Mesenchymal stem cell (in vitro differentiated cells and primary cell): ENCODE measurements at regions not wholly inside any gene's neighbourhood (a gene's known extent, or its start where the extent isn't known, plus 50 kb on each side); places are given as distances from the start of the nearest gene placed in this dataset.

ENCODE experiments used
- DNase-seq: peaks from one replicate; pipeline ENCODE4 v3.0.0-alpha.2; 2013
- H2AFZ ChIP-seq: one replicate; pipeline ENCODE4 v1.6.1; 2013; ENCODE audit warnings: low read depth, mild to moderate bottlenecking, control low read depth, inconsistent platforms, low read length, moderate library complexity
- H2AK5ac ChIP-seq: 2 replicates; pipeline ENCODE4 v1.6.1; 2013; ENCODE audit warnings: low read length, moderate library complexity, mild to moderate bottlenecking, inconsistent platforms; ENCODE audit not compliant: severe bottlenecking
- H2BK120ac ChIP-seq: one replicate; pipeline ENCODE4 v1.6.1; 2013; ENCODE audit warnings: low read depth, mild to moderate bottlenecking, inconsistent platforms, low read length, moderate library complexity
- H2BK12ac ChIP-seq, 2 experiments: one replicate each; pipeline ENCODE4 v1.6.1; 2013; ENCODE audit warnings: inconsistent platforms in 2 of 2, low read length in 2 of 2, mild to moderate bottlenecking in 2 of 2, moderate library complexity in 2 of 2, control low read depth in 1 of 2
- H2BK15ac ChIP-seq: one replicate; pipeline ENCODE4 v1.6.1; 2013; ENCODE audit warnings: mild to moderate bottlenecking, low read depth, inconsistent platforms; ENCODE audit not compliant: poor library complexity, severe bottlenecking
- H2BK5ac ChIP-seq: 2 replicates; pipeline ENCODE4 v1.6.1; 2013; ENCODE audit warnings: low read depth, mild to moderate bottlenecking, low read length, control low read depth, inconsistent platforms; ENCODE audit not compliant: poor library complexity, severe bottlenecking
- H3K14ac ChIP-seq, 2 experiments: one replicate each; pipeline ENCODE4 v1.6.1; 2013; ENCODE audit warnings: inconsistent platforms in 2 of 2, low read length in 2 of 2, control low read depth in 1 of 2, mild to moderate bottlenecking in 1 of 2, moderate library complexity in 1 of 2
- H3K18ac ChIP-seq, 2 experiments: one replicate each; pipeline ENCODE4 v1.6.1; 2013; ENCODE audit warnings: inconsistent platforms in 2 of 2, low read length in 2 of 2, control low read depth in 1 of 2, low read depth in 1 of 2, mild to moderate bottlenecking in 1 of 2
- H3K23ac ChIP-seq, 2 experiments: one replicate each; pipeline ENCODE4 v1.6.1; 2013; ENCODE audit warnings: inconsistent platforms in 2 of 2, low read length in 2 of 2, mild to moderate bottlenecking in 2 of 2, moderate library complexity in 2 of 2, control low read depth in 1 of 2
- H3K27ac ChIP-seq: 2 replicates; pipeline ENCODE4 v1.5.1; 2013; ENCODE audit warnings: mild to moderate bottlenecking, moderate library complexity, low read length, control low read depth, inconsistent platforms; ENCODE audit not compliant: poor library complexity, severe bottlenecking
- H3K27me3 ChIP-seq, 2 experiments: 2 replicates each; pipeline versions ENCODE4 v1.6.1 to v1.7.0; 2013; ENCODE audit warnings: low read length in 2 of 2, mild to moderate bottlenecking in 2 of 2, moderate library complexity in 2 of 2, control low read depth in 1 of 2, inconsistent platforms in 1 of 2; ENCODE audit not compliant: control insufficient read depth in 1 of 2, insufficient read depth in 1 of 2
- H3K36me3 ChIP-seq, 2 experiments: 2 replicates each; pipeline versions ENCODE4 v1.6.1 to v1.7.0; 2013; ENCODE audit warnings: low read length in 2 of 2, control low read depth in 1 of 2, inconsistent platforms in 1 of 2, low read depth in 1 of 2, mild to moderate bottlenecking in 1 of 2; ENCODE audit not compliant: insufficient read depth in 2 of 2, control insufficient read depth in 1 of 2
- H3K4ac ChIP-seq, 2 experiments: one replicate each; pipeline ENCODE4 v1.6.1; 2013; ENCODE audit warnings: inconsistent platforms in 2 of 2, low read length in 2 of 2, mild to moderate bottlenecking in 2 of 2, moderate library complexity in 2 of 2, control low read depth in 1 of 2, low read depth in 1 of 2
- H3K4me1 ChIP-seq: 2 replicates; pipeline ENCODE4 v1.6.1; 2013; ENCODE audit warnings: low read depth, low read length, control low read depth; ENCODE audit not compliant: control insufficient read depth, insufficient read depth
- H3K4me2 ChIP-seq: 2 replicates; pipeline ENCODE4 v1.6.1; 2013; ENCODE audit warnings: low read length, mild to moderate bottlenecking, inconsistent platforms; ENCODE audit not compliant: poor library complexity, severe bottlenecking
- H3K4me3 ChIP-seq, 2 experiments: 2 replicates each; pipeline versions ENCODE4 v1.5.1 to v1.7.0; 2013; ENCODE audit warnings: low read length in 2 of 2, mild to moderate bottlenecking in 2 of 2, control low read depth in 1 of 2, low read depth in 1 of 2; ENCODE audit not compliant: insufficient read depth in 1 of 2
- H3K79me1 ChIP-seq: replicated peaks from 2 replicates; pipeline ENCODE4 v1.6.1; 2013; ENCODE audit warnings: mild to moderate bottlenecking, control low read depth, low read length, inconsistent platforms; ENCODE audit not compliant: poor library complexity, severe bottlenecking
- H3K9ac ChIP-seq: 2 replicates; pipeline ENCODE4 v1.7.0; 2013; ENCODE audit warnings: mild to moderate bottlenecking, low read length, moderate library complexity
- H3K9me3 ChIP-seq: 2 replicates; pipeline ENCODE4 v1.7.0; 2013; ENCODE audit warnings: mild to moderate bottlenecking, low read length; ENCODE audit not compliant: control insufficient read depth
- H4K8ac ChIP-seq: one replicate; pipeline ENCODE4 v1.6.1; 2013; ENCODE audit warnings: inconsistent platforms, mild to moderate bottlenecking, low read length, moderate library complexity
- H4K91ac ChIP-seq: one replicate; pipeline ENCODE4 v1.6.1; 2013; ENCODE audit warnings: mild to moderate bottlenecking, low read length, inconsistent platforms
- WGBS: methylation state at CpG from one replicate; pipeline ENCODE4 v1.1.7; 2013; ENCODE audit warnings: mixed read lengths; 5-methylcytosine and 5-hydroxymethylcytosine counted together

GRCh38 chr5:156240414-156240813, 86.5 kb upstream of the SGCD start:
- no peak overlapping the region for H2BK5ac ChIP-seq
- WGBS: 75% methylated on average over 1 of the region's 3 CpGs
- H3K27me3 ChIP-seq: no peaks in the 10 kb centered on the region
- no peaks in the 10 kb centered on the region for H3K79me1 ChIP-seq
- no peak overlapping the region for H4K91ac ChIP-seq
- no peak overlapping the region for H2BK15ac ChIP-seq
- no peaks in the 10 kb centered on the region for H3K4me1 ChIP-seq
- no peak overlapping the region for H3K9ac ChIP-seq
- H4K8ac ChIP-seq: no peak overlapping the region
- H3K4me3 ChIP-seq: no peak overlapping the region
- H2AFZ ChIP-seq: no peak overlapping the region
- no peak overlapping the region for H2AK5ac ChIP-seq
- H3K18ac ChIP-seq: no peak overlapping the region
- no peak overlapping the region for H3K14ac ChIP-seq
- no peak overlapping the region for H3K23ac ChIP-seq
- H2BK120ac ChIP-seq: no peak overlapping the region
- H3K9me3 ChIP-seq: no peaks in the 10 kb centered on the region
- no peaks in the 10 kb centered on the region for H3K36me3 ChIP-seq
- no peak for DNase-seq
- H3K27ac ChIP-seq: no peak overlapping the region
- H3K4ac ChIP-seq: no peak overlapping the region
- H2BK12ac ChIP-seq: no peak overlapping the region
- H3K4me2 ChIP-seq: no peak overlapping the region

- no peak overlapping the region for H3K27ac ChIP-seq
- DNase-seq: peak; percentile 2
- no peaks in the 10 kb centered on the region for H3K4me1 ChIP-seq
- H3K9ac ChIP-seq: no peak overlapping the region
- H3K79me1 ChIP-seq: no peaks in the 10 kb centered on the region
- H3K4ac ChIP-seq: no peak overlapping the region
- no peaks in the 10 kb centered on the region for H3K36me3 ChIP-seq
- no peak overlapping the region for H3K4me2 ChIP-seq
- no peak overlapping the region for H4K8ac ChIP-seq
- H3K9me3 ChIP-seq: no peaks in the 10 kb centered on the region
- H4K91ac ChIP-seq: no peak overlapping the region
- no peak overlapping the region for H3K18ac ChIP-seq
- H3K23ac ChIP-seq: no peak overlapping the region
- H2BK15ac ChIP-seq: no peak overlapping the region
- H2BK5ac ChIP-seq: no peak overlapping the region
- H2AFZ ChIP-seq: no peak overlapping the region
- no peaks in the 10 kb centered on the region for H3K27me3 ChIP-seq
- H2AK5ac ChIP-seq: no peak overlapping the region
- H3K4me3 ChIP-seq: no peak overlapping the region
- H2BK12ac ChIP-seq: no peak overlapping the region
- H3K14ac ChIP-seq: no peak overlapping the region
- no peak overlapping the region for H2BK120ac ChIP-seq
These were observed 85.7 kb upstream of the SGCD start for GRCh38 chr5:156241266-156241665.

- Histone ChIP-seq H3K4me3 (no peak overlapping the region), H3K4me1 (no peaks in the 10 kb centered on the region), H3K23ac (no peak overlapping the region), H2BK15ac (no peak overlapping the region), H4K8ac (no peak overlapping the region), H3K79me1 (no peaks in the 10 kb centered on the region), H3K36me3 (no peaks in the 10 kb centered on the region), H2AK5ac (no peak overlapping the region), H2AFZ (no peak overlapping the region), H2BK5ac (no peak overlapping the region), H3K27me3 (no peaks in the 10 kb centered on the region), H3K18ac (no peak overlapping the region), H3K14ac (no peak overlapping the region), H2BK12ac (no peak overlapping the region), H3K9ac (no peak overlapping the region), H3K9me3 (no peaks in the 10 kb centered on the region), H3K4ac (no peak overlapping the region), H2BK120ac (no peak overlapping the region), H3K27ac (no peak overlapping the region), H3K4me2 (no peak overlapping the region), H4K91ac (no peak overlapping the region)
- no peak for DNase-seq
- WGBS: no CpG with 5 or more reads among the region's 1 CpG
These were observed 81.1 kb upstream of the SGCD start for GRCh38 chr5:156245895-156246294.

- no peak for DNase-seq
- Histone ChIP-seq H3K14ac (no peak overlapping the region), H2BK5ac (no peak overlapping the region), H3K36me3 (no peaks in the 10 kb centered on the region), H3K4ac (no peak overlapping the region), H2BK120ac (no peak overlapping the region), H3K27ac (no peak overlapping the region), H3K4me3 (no peak overlapping the region), H2BK15ac (no peak overlapping the region), H4K8ac (no peak overlapping the region), H2BK12ac (no peak overlapping the region), H2AFZ (no peak overlapping the region), H3K23ac (no peak overlapping the region), H3K4me1 (no peaks in the 10 kb centered on the region), H3K4me2 (no peak overlapping the region), H3K9ac (no peak overlapping the region), H2AK5ac (no peak overlapping the region), H3K27me3 (no peaks in the 10 kb centered on the region), H4K91ac (no peak overlapping the region), H3K9me3 (no peaks in the 10 kb centered on the region), H3K18ac (no peak overlapping the region), H3K79me1 (no peaks in the 10 kb centered on the region)
- no CpG with 5 or more reads among the region's 1 CpG for WGBS
These were observed 75.9 kb upstream of the SGCD start for GRCh38 chr5:156251076-156251475.
